ENCODE measurements at regions not wholly inside any gene's neighbourhood (a gene's known extent, or its start where the extent isn't known, plus 50 kb on each side); places are given as distances from the start of the nearest gene placed in this dataset.

DNA sequence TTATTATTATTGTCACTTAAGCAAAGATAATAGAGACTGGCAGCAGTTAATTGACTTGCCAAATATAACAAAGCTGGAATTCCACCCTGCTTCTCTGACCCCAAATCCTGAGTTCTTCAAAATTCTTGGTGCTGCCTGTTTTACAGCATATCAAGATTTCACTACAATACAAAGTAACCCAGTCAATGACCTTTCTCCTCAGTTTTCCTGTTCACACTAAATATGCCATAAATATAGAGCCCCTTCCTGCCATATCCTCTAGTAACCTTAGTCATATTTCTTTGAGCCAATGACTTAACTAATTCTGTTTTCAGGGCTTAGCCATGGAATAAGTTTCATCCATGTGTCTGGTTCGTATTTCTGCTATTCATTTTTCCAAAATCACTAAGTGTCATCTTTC lies 315.3 kb upstream of the HS3ST1 start:
- Mint-ChIP-seq H3K9me3 (no peaks in the 10 kb centered on the region), H3K4me3 (ENCODE audit: low read depth) (no peak overlapping the region), H3K27ac (no peak overlapping the region), H3K4me1 (ENCODE audit: low read depth) (no peaks in the 10 kb centered on the region), H3K27me3 (ENCODE audit: low read depth) (no peaks in the 10 kb centered on the region), H3K36me3 (ENCODE audit: low read depth) (no peaks in the 10 kb centered on the region)
- DNase-seq (ENCODE audit: low spot score) = no peak
- intact Hi-C loops (cut with micrococcal nuclease) = no loop called here

DNA sequence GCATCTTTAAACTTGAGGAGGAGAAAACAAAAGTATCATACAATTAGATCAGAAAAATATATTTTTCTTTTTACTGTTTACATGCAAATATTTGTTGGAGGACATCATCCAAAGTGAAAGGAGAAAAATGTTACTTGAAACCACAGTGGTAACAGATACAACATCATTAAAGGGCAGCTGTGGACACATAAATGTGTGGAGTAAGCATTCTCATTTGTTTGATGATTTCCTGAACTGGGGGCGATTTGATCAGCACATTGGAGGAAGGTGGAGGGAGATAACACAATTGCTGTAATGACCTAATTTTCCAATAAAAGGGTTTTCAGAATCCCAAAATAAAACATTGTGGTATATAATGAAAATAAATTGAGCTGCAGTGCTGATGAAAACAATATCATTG lies 314.5 kb upstream of the HS3ST1 start:
- H3K27ac Mint-ChIP-seq = no peak overlapping the region

DNA sequence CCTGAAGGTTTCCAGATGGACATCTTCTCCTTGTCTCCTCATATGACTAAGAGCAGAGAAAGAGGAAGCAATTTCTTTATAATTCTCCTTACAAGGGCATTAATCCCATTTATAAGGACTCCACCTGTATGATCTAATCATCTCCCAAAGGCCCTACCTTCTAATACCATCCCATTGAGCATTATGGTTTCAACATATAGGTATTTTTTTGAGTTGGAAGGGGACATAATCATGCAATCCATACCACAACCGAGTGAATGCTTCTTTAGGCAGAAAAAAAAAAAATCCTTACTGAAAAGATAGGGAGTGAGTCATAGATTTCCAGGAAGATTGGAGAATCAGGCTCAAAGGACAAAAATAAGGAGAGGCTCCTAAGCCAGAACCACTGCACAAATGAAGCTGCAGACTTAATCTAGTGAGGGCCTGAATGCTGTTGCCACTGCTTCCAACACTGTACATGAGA lies 312.5 kb upstream of the HS3ST1 start:
- no peak for DNase-seq (ENCODE audit: low spot score)
- intact Hi-C loops (cut with micrococcal nuclease) = no loop called here
- Mint-ChIP-seq H3K27me3 (ENCODE audit: low read depth) (no peaks in the 10 kb centered on the region), H3K27ac (no peak overlapping the region), H3K36me3 (ENCODE audit: low read depth) (no peaks in the 10 kb centered on the region), H3K9me3 (peaks cover 4% of the 10 kb centered on the region), H3K4me3 (ENCODE audit: low read depth) (no peak overlapping the region), H3K4me1 (ENCODE audit: low read depth) (no peaks in the 10 kb centered on the region)

More for the DNA sequence above, 314.5 kb upstream of the HS3ST1 start:
- Mint-ChIP-seq H3K9me3 (no peaks in the 10 kb centered on the region), H3K36me3 (ENCODE audit: low read depth) (no peaks in the 10 kb centered on the region), H3K4me3 (ENCODE audit: low read depth) (no peak overlapping the region), H3K27me3 (ENCODE audit: low read depth) (no peaks in the 10 kb centered on the region), H3K4me1 (ENCODE audit: low read depth) (no peaks in the 10 kb centered on the region)
- DNase-seq (ENCODE audit: low spot score) = no peak
- intact Hi-C loops (cut with micrococcal nuclease) = no loop called here

DNA sequence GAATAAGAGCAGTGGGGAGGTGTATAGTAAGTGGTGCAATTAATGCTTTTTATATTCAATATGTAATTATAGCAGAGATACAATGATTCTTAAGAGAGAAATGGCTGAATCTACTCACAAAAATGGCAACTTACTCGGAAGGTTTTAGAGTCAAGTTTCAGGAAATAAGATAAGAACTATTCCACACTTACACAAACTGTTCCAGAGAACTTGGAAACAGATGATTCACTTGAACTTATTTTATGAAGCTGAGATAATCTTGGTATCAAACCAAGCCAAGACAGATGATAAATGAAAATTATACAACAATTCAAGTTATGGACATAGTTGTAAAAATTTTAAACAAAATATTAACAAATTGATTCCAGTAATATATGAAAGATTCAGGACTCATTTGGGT lies 311.3 kb upstream of the HS3ST1 start:
- Mint-ChIP-seq H3K36me3 (ENCODE audit: low read depth) (no peaks in the 10 kb centered on the region), H3K27ac (no peak overlapping the region), H3K27me3 (ENCODE audit: low read depth) (no peaks in the 10 kb centered on the region), H3K4me3 (ENCODE audit: low read depth) (no peak overlapping the region), H3K9me3 (peaks cover 4% of the 10 kb centered on the region), H3K4me1 (ENCODE audit: low read depth) (no peaks in the 10 kb centered on the region)
- intact Hi-C loops (cut with micrococcal nuclease) = no loop called here
- no peak for DNase-seq (ENCODE audit: low spot score)

DNA sequence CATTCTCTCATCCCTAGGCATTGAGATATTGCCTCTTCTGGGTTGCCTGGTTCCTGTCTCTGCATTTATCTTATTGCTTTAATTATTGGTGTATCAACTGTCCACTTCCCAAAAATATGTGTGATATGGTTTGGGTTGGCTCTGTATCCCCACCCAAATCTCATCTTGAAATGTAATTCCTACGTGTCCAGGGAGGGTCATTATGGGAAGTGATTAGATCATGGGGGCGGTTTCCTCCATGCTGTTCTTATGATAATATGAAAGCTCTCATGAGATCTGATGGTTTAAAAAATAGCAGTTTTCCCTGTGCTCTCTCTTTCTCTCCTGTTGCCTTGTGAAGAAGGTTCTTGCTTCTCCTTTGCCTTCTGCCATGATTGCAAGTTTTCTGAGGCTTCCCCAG lies 308.3 kb upstream of the HS3ST1 start:
- no peak overlapping the region for H3K4me3 Mint-ChIP-seq (ENCODE audit: low read depth)
- intact Hi-C loops (cut with micrococcal nuclease) = no loop called here

DNA sequence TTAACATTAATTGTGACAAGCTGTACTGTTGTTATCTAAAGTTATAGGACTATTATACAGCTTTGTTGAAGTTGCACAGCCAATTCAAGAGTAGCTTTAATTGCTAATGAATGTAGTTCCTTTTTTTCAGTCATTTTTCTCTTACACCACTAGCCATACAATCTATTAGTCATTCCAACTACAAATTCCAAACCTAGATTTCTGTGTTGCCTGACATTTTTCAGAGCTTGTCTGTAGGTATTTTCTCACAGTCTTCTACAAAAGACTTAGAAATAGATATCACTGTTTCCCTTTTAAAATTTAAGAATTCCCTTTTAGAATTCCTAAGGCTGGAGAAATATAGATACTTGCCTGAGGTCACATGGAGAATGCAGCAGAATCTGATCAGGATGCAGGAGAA lies 307.0 kb upstream of the HS3ST1 start:
- Mint-ChIP-seq H3K27me3 (ENCODE audit: low read depth) (no peaks in the 10 kb centered on the region), H3K9me3 (peaks cover 4% of the 10 kb centered on the region), H3K4me1 (ENCODE audit: low read depth) (no peaks in the 10 kb centered on the region), H3K4me3 (ENCODE audit: low read depth) (no peak overlapping the region), H3K27ac (no peak overlapping the region), H3K36me3 (ENCODE audit: low read depth) (no peaks in the 10 kb centered on the region)
- no peak for DNase-seq (ENCODE audit: low spot score)
- intact Hi-C loops (cut with micrococcal nuclease) = no loop called here

More for the DNA sequence above, 308.3 kb upstream of the HS3ST1 start:
- Mint-ChIP-seq H3K27ac (no peak overlapping the region), H3K9me3 (peaks cover 4% of the 10 kb centered on the region), H3K27me3 (ENCODE audit: low read depth) (no peaks in the 10 kb centered on the region), H3K36me3 (ENCODE audit: low read depth) (no peaks in the 10 kb centered on the region), H3K4me1 (ENCODE audit: low read depth) (no peaks in the 10 kb centered on the region)
- DNase-seq (ENCODE audit: low spot score) = no peak

DNA sequence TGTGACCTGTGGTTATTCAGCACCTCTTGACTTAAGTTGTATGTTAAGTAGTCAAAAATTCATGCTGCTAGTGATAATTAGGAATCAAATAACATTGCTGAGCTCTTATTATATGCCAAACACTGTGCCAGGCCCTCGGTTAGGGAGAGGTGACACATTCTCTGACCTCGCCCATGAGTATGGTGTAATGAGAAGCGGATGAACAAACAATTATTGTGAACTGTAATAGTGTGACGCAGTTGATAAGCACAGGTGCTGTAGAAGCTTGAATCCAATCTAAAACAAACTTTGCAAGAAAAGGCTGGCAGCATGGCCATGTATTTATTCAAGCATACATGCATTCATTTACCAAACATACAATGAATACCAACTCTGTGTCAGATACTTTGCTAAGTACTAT lies 303.5 kb upstream of the HS3ST1 start:
- Mint-ChIP-seq H3K9me3 (no peaks in the 10 kb centered on the region), H3K36me3 (ENCODE audit: low read depth) (no peaks in the 10 kb centered on the region), H3K27me3 (ENCODE audit: low read depth) (no peaks in the 10 kb centered on the region), H3K4me3 (ENCODE audit: low read depth) (no peak overlapping the region), H3K4me1 (ENCODE audit: low read depth) (no peaks in the 10 kb centered on the region), H3K27ac (no peak overlapping the region)
- no peak for DNase-seq (ENCODE audit: low spot score)
- intact Hi-C loops (cut with micrococcal nuclease) = no loop called here

DNA sequence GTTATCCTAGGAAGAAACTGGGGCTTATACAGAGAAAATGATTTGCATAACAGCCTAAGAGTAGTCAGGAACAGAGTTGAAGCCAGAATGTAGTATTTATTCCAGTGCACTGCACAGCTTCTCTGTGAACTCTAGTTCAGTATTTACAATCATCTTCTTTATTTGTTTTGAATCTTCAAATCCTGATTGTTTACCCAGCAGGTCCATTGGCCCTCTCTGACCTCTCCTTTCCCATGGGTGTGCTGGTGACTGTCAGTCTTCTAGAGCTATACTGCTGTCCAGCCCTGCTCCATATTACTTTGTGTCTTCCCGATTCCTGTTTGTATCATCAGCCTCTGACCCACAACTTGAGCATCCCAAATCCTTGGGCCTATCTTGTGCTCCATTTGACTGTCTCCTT lies 301.9 kb upstream of the HS3ST1 start:
- H3K27ac Mint-ChIP-seq = no peak overlapping the region
- no peaks in the 10 kb centered on the region for H3K36me3 Mint-ChIP-seq (ENCODE audit: low read depth)
- intact Hi-C loops (cut with micrococcal nuclease) = no loop called here
- DNase-seq (ENCODE audit: low spot score) = no peak
- no peaks in the 10 kb centered on the region for H3K9me3 Mint-ChIP-seq
- no peaks in the 10 kb centered on the region for H3K4me1 Mint-ChIP-seq (ENCODE audit: low read depth)
- H3K27me3 Mint-ChIP-seq (ENCODE audit: low read depth) = no peaks in the 10 kb centered on the region
- no peak overlapping the region for H3K4me3 Mint-ChIP-seq (ENCODE audit: low read depth)

DNA sequence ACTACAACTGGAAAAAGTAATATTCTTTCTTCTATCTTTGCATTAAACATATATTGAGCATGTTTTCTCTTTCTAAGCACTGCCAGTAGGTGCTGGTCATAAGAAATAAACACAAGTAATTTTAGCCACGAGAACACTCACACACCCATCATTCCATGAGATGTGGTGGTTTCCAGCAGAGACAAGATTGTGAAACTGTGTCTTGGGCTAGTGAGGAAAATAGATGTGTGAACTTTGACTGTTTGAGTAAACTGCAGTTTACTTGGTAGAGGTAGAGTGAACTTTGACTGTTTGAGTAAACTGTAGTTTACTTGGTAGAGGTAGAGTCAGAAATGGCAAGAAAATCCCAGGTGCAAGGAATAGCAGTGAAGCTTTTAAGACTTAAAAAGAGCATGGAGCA lies 300.9 kb upstream of the HS3ST1 start:
- Mint-ChIP-seq H3K4me3 (ENCODE audit: low read depth) (no peak overlapping the region), H3K4me1 (ENCODE audit: low read depth) (no peaks in the 10 kb centered on the region), H3K27ac (no peak overlapping the region), H3K9me3 (no peaks in the 10 kb centered on the region), H3K27me3 (ENCODE audit: low read depth) (no peaks in the 10 kb centered on the region), H3K36me3 (ENCODE audit: low read depth) (no peaks in the 10 kb centered on the region)
- no peak for DNase-seq (ENCODE audit: low spot score)
- intact Hi-C loops (cut with micrococcal nuclease) = no loop called here

DNA sequence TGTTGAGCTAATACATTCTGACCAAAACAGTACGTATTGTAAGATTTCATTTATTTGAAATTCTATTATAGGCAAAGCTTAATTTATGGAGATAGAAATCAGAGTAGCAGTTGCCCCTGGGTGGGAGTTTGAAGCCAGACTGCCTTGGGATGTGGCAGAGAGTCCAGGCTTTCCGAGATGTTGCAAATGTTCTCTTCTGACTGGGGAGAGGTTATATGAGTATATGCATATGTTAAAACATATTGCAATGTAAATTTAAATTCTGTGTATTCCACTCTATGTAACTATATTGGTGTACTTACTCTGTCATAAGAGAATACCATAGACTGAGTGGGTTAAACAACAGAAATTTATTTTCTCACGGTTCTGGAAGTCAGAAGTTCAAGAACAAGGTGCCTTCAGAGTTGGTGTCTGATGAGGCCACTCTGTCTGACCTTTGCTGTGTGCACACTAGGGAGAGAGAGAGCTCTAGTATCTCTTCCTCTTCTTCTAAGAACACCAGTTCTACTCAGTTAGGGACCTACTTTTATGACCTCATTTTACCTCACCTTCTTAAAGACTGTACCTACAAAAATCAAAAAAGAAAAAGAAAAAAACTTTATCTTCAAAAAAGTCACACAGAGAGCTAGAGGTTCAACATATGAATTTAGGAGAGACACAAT lies 299.3 kb upstream of the HS3ST1 start:
- Mint-ChIP-seq H3K4me1 (ENCODE audit: low read depth) (no peaks in the 10 kb centered on the region), H3K9me3 (no peaks in the 10 kb centered on the region), H3K27me3 (ENCODE audit: low read depth) (no peaks in the 10 kb centered on the region), H3K4me3 (ENCODE audit: low read depth) (no peak overlapping the region), H3K36me3 (ENCODE audit: low read depth) (no peaks in the 10 kb centered on the region), H3K27ac (no peak overlapping the region)
- intact Hi-C loops (cut with micrococcal nuclease) = no loop called here
- DNase-seq (ENCODE audit: low spot score) = no peak

DNA sequence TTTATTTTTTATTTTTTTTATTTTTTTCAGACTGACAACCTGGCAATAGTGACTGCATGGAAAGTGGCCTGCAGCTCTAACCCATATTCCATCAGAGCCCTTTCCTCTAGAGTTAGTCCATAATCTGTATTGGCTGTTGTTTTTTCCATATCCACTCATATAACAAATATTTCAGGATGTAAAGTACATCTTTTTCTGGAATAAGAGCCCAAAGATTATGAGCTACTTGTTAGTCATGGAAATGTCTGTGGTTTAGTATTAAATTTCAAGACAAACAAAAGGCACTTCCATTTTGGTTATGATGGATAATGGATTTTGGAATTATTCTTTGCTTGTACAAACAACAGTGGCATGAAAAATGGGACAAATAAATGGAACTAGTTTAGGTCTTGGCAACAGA lies 296.0 kb upstream of the HS3ST1 start:
- Mint-ChIP-seq H3K27ac (no peak overlapping the region), H3K9me3 (no peaks in the 10 kb centered on the region), H3K4me3 (ENCODE audit: low read depth) (no peak overlapping the region), H3K36me3 (ENCODE audit: low read depth) (no peaks in the 10 kb centered on the region), H3K4me1 (ENCODE audit: low read depth) (no peaks in the 10 kb centered on the region), H3K27me3 (ENCODE audit: low read depth) (no peaks in the 10 kb centered on the region)
- intact Hi-C loops (cut with micrococcal nuclease) = loop anchor here (5.0 kb wide), 1 partner anchor 1142 kb away; no protein-coding TSS in a partner anchor
- no peak for DNase-seq (ENCODE audit: low spot score)

DNA sequence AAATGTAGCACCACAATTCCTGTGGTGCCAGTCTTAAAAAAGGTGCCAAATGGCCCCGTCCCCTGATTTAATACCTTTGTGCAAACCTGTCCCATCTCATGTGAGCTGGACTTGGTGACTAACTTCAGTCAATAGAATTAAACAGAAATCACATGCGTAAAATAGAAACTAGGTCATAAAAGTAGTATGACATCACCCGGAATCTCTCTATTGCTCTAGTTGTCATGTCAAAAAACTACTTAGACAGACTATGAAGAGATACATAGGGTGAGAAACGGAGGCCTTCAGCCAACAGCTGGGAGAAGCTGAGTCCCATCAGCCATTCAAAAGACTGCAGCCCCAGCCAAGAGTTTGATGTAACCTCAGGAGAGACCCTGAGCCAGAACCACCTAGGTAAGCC lies 293.5 kb upstream of the HS3ST1 start:
- Mint-ChIP-seq H3K36me3 (ENCODE audit: low read depth) (no peaks in the 10 kb centered on the region), H3K27me3 (ENCODE audit: low read depth) (no peaks in the 10 kb centered on the region), H3K9me3 (no peaks in the 10 kb centered on the region), H3K4me1 (ENCODE audit: low read depth) (no peaks in the 10 kb centered on the region), H3K4me3 (ENCODE audit: low read depth) (no peak overlapping the region), H3K27ac (no peak overlapping the region)
- DNase-seq (ENCODE audit: low spot score) = no peak
- intact Hi-C loops (cut with micrococcal nuclease) = loop anchor here (5.0 kb wide), 1 partner anchor 1140 kb away; no protein-coding TSS in a partner anchor

DNA sequence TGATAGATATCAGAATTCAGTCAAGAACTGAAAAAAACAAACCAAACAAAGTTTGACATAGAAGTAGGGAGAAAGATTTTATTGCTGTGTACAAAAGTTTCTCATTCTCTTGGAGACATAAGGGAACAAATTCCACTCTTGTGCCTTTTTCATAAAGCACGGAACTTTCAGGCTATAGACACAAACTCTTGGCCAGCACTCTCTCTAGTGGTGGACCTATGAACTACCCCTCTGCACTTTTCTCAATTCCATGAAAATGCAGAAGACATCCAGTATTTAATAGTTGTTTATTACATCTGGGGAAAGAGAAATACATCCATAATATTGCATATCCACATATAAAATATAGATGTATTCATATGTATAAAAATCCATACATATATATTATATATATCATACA lies 291.6 kb upstream of the HS3ST1 start:
- Mint-ChIP-seq H3K27ac (no peak overlapping the region), H3K4me1 (ENCODE audit: low read depth) (no peaks in the 10 kb centered on the region), H3K9me3 (no peaks in the 10 kb centered on the region), H3K27me3 (ENCODE audit: low read depth) (no peaks in the 10 kb centered on the region), H3K36me3 (ENCODE audit: low read depth) (no peaks in the 10 kb centered on the region), H3K4me3 (ENCODE audit: low read depth) (no peak overlapping the region)
- DNase-seq (ENCODE audit: low spot score) = no peak
- intact Hi-C loops (cut with micrococcal nuclease) = loop anchor here (5.0 kb wide), 1 partner anchor 1138 kb away; no protein-coding TSS in a partner anchor

DNA sequence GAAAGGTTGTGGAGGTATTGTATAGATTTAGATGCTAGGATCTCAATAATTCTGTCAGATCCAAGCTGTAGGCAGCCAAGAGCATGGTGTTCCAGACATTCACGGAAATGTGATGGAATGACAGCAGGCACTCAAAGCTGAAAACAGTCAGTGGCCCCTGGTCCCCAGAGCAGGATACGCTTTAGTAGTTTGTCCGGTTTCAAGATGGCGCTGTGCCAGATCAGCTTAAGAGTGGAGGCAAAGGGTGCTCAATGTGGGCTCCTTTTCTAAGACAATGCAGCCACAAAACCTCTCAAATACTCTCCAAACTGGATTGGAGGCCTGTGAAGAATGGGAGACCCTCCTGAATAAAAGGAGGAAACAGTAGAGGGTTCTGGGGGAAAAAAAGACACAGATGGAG lies 291.2 kb upstream of the HS3ST1 start:
- Mint-ChIP-seq H3K36me3 (ENCODE audit: low read depth) (no peaks in the 10 kb centered on the region), H3K4me3 (ENCODE audit: low read depth) (no peak overlapping the region), H3K27ac (no peak overlapping the region), H3K27me3 (ENCODE audit: low read depth) (no peaks in the 10 kb centered on the region), H3K9me3 (no peaks in the 10 kb centered on the region), H3K4me1 (ENCODE audit: low read depth) (no peaks in the 10 kb centered on the region)
- intact Hi-C loops (cut with micrococcal nuclease) = loop anchor here (5.0 kb wide), 1 partner anchor 1138 kb away; no protein-coding TSS in a partner anchor
- DNase-seq (ENCODE audit: low spot score) = no peak
